ENCODE measurements at regions not wholly inside any gene's neighbourhood (a gene's known extent, or its start where the extent isn't known, plus 50 kb on each side); places are given as distances from the start of the nearest gene placed in this dataset.

GRCh38 chr1:219801156-219801820, 127.1 kb downstream of the SLC30A10 start:
- TF ChIP-seq EZH2 (IDR thresholded peaks at IDR 0.05; ENCODE audit: insufficient read depth, poor library complexity, severe bottlenecking) (no peak), EZH2phosphoT487 (IDR thresholded peaks at IDR 0.05; ENCODE audit: insufficient read depth, low read depth) (no peak)
